ENCODE measurements at regions not wholly inside any gene's neighbourhood (a gene's known extent, or its start where the extent isn't known, plus 50 kb on each side); places are given as distances from the start of the nearest gene placed in this dataset.
"Not testable (repeated sequence)": the region's sequence is repeated elsewhere in the genome, so short reads cannot be mapped to it uniquely, and the experiment has no call there.

- DNase-seq (ENCODE audit: low read depth), result no peak
- no peak for TF ChIP-seq CTCF (IDR thresholded peaks at IDR 0.05; ENCODE audit: control insufficient read depth, insufficient read depth, low read depth, low read length, missing control alignments)
- no peak overlapping the region for H3K4me3 ChIP-seq (ENCODE audit: control insufficient read depth, low read depth, low read length)
Measured at GRCh38 chr2:209277444-209277843, 146.4 kb upstream of the MAP2 start.

GRCh38 chr2:209298601-209299000 lies 125.2 kb upstream of the MAP2 start:
- no peak overlapping the region for H3K4me3 ChIP-seq (ENCODE audit: control insufficient read depth, low read depth, low read length)
- no peak for TF ChIP-seq CTCF (IDR thresholded peaks at IDR 0.05; ENCODE audit: control insufficient read depth, insufficient read depth, low read depth, low read length, missing control alignments)
- no peak for DNase-seq (ENCODE audit: low read depth)

- DNase-seq (ENCODE audit: low read depth), result not testable (repeated sequence)
Measured at GRCh38 chr2:209299478-209299877, 124.4 kb upstream of the MAP2 start.

GRCh38 chr2:209300766-209301165 lies 123.1 kb upstream of the MAP2 start:
- H3K4me3 ChIP-seq (ENCODE audit: control insufficient read depth, low read depth, low read length); DNase-seq (ENCODE audit: low read depth): not testable (repeated sequence)

More at GRCh38 chr2:209299478-209299877, 124.4 kb upstream of the MAP2 start:
- not testable (repeated sequence) for H3K4me3 ChIP-seq (ENCODE audit: control insufficient read depth, low read depth, low read length)

- TF ChIP-seq CTCF (IDR thresholded peaks at IDR 0.05; ENCODE audit: control insufficient read depth, insufficient read depth, low read depth, low read length, missing control alignments), result no peak
- no peak for DNase-seq (ENCODE audit: low read depth)
- no peak overlapping the region for H3K4me3 ChIP-seq (ENCODE audit: control insufficient read depth, low read depth, low read length)
Measured at GRCh38 chr2:209305026-209305425, 118.8 kb upstream of the MAP2 start.

GRCh38 chr2:209305746-209306196 lies 118.1 kb upstream of the MAP2 start:
- no peak for TF ChIP-seq CTCF (IDR thresholded peaks at IDR 0.05; ENCODE audit: control insufficient read depth, insufficient read depth, low read depth, low read length, missing control alignments)

GRCh38 chr2:209307161-209308001 lies 116.5 kb upstream of the MAP2 start:
- no peak for TF ChIP-seq CTCF (IDR thresholded peaks at IDR 0.05; ENCODE audit: control insufficient read depth, insufficient read depth, low read depth, low read length, missing control alignments)
- no peak overlapping the region for H3K4me3 ChIP-seq (ENCODE audit: control insufficient read depth, low read depth, low read length)
- DNase-seq (ENCODE audit: low read depth), result no peak

More at GRCh38 chr2:209305746-209306196, 118.1 kb upstream of the MAP2 start:
- H3K4me3 ChIP-seq (ENCODE audit: control insufficient read depth, low read depth, low read length), result no peak overlapping the region
- no peak for DNase-seq (ENCODE audit: low read depth)
